Smooth muscle cell (in vitro differentiated cells): ENCODE measurements at regions not wholly inside any gene's neighbourhood (a gene's known extent, or its start where the extent isn't known, plus 50 kb on each side); places are given as distances from the start of the nearest gene placed in this dataset.

Experiments
- DNase-seq: peaks from one replicate; lab custom pipeline; 2025; ENCODE audit not compliant: unreplicated experiment; lab: John Stamatoyannopoulos, UW
- H2AFZ ChIP-seq: fragments of 200-600 bp; sonication (generic); 2 replicates; pipeline ENCODE4 v1.6.0; 2016; ENCODE audit warnings: antibody characterized with exemption, low read depth, mild to moderate bottlenecking
- H3F3A ChIP-seq: fragments of 200-600 bp; sonication (generic); 2 replicates; pipeline ENCODE4 v1.6.0; 2017; ENCODE audit warnings: antibody characterized with exemption, low read depth
- H3K27ac ChIP-seq: fragments of 200-600 bp; sonication (generic); 2 replicates; pipeline ENCODE4 v1.5.1; 2016; ENCODE audit warnings: low read depth, mild to moderate bottlenecking
- H3K27me3 ChIP-seq: fragments of 200-600 bp; sonication (generic); 2 replicates; pipeline ENCODE4 v1.6.1; 2016; ENCODE audit warnings: low read depth, mild to moderate bottlenecking
- H3K36me3 ChIP-seq: fragments of 200-600 bp; sonication (generic); 2 replicates; pipeline ENCODE4 v1.5.1; 2016; ENCODE audit warnings: low read depth
- H3K4me1 ChIP-seq: fragments of 200-600 bp; sonication (generic); 2 replicates; pipeline ENCODE4 v1.5.1; 2016; ENCODE audit warnings: low read depth
- H3K4me2 ChIP-seq: fragments of 200-600 bp; sonication (generic); 2 replicates; pipeline ENCODE4 v1.6.0; 2016; ENCODE audit warnings: mild to moderate bottlenecking
- H3K4me3 ChIP-seq: fragments of 200-600 bp; sonication (generic); 2 replicates; pipeline ENCODE4 v1.5.1; 2016; ENCODE audit warnings: mild to moderate bottlenecking
- H3K79me2 ChIP-seq: fragments of 200-600 bp; sonication (generic); 2 replicates; pipeline ENCODE4 v1.6.0; 2016; ENCODE audit warnings: low read depth, mild to moderate bottlenecking
- H3K9ac ChIP-seq: fragments of 200-600 bp; sonication (generic); 2 replicates; pipeline ENCODE4 v1.6.0; 2016; ENCODE audit warnings: low read depth
- H3K9me3 ChIP-seq: fragments of 200-600 bp; sonication (generic); replicated peaks from 2 replicates; pipeline ENCODE4 v1.5.1; 2016; ENCODE audit warnings: low read depth
- H4K20me1 ChIP-seq: fragments of 200-600 bp; sonication (generic); 2 replicates; pipeline ENCODE4 v1.6.0; 2016; ENCODE audit warnings: low read depth
- WGBS: methylation state at CpG from one replicate; pipeline ENCODE4 v1.1.7; 2016; ENCODE audit warnings: low lambda C conversion rate; 5-methylcytosine and 5-hydroxymethylcytosine counted together
- TF ChIP-seq, protein P1 (sequence below): fragments of 200-600 bp; sonication (generic); IDR thresholded peaks from 2 replicates; pipeline ENCODE4 v1.5.1; 2017; ENCODE audit warnings: borderline replicate concordance, mild to moderate bottlenecking, antibody characterized with exemption; ENCODE audit not compliant: insufficient read depth, poor library complexity, severe bottlenecking

DNA sequence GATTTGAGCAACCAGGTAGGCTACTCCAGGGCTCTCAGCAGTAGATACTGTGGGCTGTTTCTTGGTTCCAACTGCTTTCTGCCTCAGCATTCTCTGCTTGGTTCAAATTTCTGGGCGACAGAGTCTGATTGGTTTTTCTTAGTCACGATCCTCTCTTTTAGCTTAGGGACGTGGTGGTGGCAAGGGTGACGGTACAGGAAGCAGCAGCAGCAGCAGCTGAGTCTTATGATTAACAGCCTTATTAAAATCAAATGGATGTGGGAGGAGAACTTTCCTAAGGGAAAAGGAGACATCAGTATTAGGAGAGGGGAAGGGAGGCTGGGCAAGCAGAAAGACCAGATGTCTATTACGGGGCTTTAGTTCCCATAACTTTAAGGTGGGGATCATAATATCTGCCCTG is 156.5 kb upstream of the PLPP4 start:
- Histone ChIP-seq H4K20me1 (no peaks in the 10 kb centered on the region), H2AFZ (no peak overlapping the region), H3K9ac (no peak overlapping the region), H3K79me2 (no peaks in the 10 kb centered on the region), H3K27me3 (peaks cover 9% of the 10 kb centered on the region), H3K9me3 (no peaks in the 10 kb centered on the region), H3F3A (no peaks in the 10 kb centered on the region), H3K27ac (no peak overlapping the region), H3K36me3 (no peaks in the 10 kb centered on the region), H3K4me2 (no peak overlapping the region), H3K4me1 (no peaks in the 10 kb centered on the region), H3K4me3 (no peak overlapping the region)
- TF ChIP-seq, protein P1, sequence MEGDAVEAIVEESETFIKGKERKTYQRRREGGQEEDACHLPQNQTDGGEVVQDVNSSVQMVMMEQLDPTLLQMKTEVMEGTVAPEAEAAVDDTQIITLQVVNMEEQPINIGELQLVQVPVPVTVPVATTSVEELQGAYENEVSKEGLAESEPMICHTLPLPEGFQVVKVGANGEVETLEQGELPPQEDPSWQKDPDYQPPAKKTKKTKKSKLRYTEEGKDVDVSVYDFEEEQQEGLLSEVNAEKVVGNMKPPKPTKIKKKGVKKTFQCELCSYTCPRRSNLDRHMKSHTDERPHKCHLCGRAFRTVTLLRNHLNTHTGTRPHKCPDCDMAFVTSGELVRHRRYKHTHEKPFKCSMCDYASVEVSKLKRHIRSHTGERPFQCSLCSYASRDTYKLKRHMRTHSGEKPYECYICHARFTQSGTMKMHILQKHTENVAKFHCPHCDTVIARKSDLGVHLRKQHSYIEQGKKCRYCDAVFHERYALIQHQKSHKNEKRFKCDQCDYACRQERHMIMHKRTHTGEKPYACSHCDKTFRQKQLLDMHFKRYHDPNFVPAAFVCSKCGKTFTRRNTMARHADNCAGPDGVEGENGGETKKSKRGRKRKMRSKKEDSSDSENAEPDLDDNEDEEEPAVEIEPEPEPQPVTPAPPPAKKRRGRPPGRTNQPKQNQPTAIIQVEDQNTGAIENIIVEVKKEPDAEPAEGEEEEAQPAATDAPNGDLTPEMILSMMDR, result no peak
- DNase-seq, result no peak
- 85% methylated on average over 5 of the region's 5 CpGs for WGBS

DNA sequence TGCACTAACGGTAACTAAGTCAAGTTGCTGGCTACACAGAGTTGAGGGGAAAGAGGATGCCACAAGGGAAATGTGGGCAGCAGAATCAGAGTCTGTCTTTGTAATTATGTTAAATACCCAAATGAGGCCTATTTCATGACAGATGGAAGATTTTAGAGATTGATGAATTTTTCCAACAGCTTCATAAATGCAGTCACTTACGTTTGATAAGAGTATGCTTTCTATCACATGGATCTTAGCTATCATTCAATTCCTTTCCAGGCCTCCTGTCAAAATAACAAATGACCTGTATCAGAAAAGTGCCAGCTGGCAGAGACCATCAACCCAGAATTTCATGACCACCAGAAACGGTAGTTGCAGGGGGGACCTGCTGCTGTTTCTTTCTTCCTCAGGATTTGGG is 148.4 kb upstream of the PLPP4 start:
- Histone ChIP-seq H2AFZ (no peak overlapping the region), H3F3A (no peaks in the 10 kb centered on the region), H3K9me3 (no peaks in the 10 kb centered on the region), H3K9ac (no peak overlapping the region), H3K36me3 (no peaks in the 10 kb centered on the region), H3K27me3 (peaks cover 5% of the 10 kb centered on the region), H3K4me3 (no peak overlapping the region), H3K4me2 (no peak overlapping the region), H4K20me1 (no peaks in the 10 kb centered on the region), H3K27ac (no peak overlapping the region), H3K4me1 (no peaks in the 10 kb centered on the region), H3K79me2 (no peaks in the 10 kb centered on the region)
- 90% methylated on average over 3 of the region's 3 CpGs for WGBS
- no peak for DNase-seq
- TF ChIP-seq, protein P1, result no peak

DNA sequence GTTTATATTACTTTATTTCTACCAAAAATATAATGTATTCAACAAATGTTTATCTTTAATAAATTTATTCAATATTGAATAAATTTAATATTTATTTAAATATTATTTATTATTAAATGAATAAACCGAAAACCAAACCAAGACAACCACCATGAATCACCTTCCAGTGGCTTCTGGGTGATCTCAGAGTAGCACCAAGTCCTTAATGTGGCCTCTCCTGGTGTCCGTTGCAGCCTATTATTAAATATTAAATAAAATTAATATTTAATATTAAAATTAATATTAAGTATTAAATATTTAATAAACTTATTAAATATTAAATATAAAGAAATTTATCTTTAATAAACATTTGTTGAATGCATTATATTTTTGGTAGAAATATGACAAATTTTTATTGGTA is 143.3 kb upstream of the PLPP4 start:
- Histone ChIP-seq H3F3A (no peaks in the 10 kb centered on the region), H3K4me3 (no peak overlapping the region), H3K27me3 (no peaks in the 10 kb centered on the region), H3K9ac (no peak overlapping the region), H3K4me1 (no peaks in the 10 kb centered on the region), H4K20me1 (no peaks in the 10 kb centered on the region), H3K27ac (no peak overlapping the region), H3K4me2 (no peak overlapping the region), H3K9me3 (no peaks in the 10 kb centered on the region), H2AFZ (no peak overlapping the region), H3K36me3 (no peaks in the 10 kb centered on the region), H3K79me2 (no peaks in the 10 kb centered on the region)
- DNase-seq, result no peak
- 88% methylated on average over 2 of the region's 2 CpGs for WGBS
- TF ChIP-seq, protein P1, result no peak

DNA sequence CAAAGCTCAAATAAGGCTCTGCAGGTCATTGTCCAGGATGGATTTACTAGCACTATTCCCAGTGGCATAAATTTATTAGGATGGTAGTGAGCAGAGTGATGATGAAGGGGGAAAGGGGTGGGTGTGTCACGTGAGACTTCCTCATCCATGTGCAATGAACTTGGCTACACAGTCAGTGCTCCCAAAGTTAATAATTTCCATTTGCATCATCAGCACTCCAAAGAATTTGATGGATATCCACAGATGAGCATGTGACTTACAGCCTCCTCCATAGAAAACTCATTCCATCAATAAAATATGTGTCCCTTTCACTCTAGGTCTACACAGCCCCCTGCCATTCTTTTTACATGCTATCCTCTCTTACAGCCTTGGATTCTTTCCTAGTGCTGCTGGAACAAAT is 142.6 kb upstream of the PLPP4 start:
- no peaks in the 10 kb centered on the region for H4K20me1 ChIP-seq
- no peak for DNase-seq
- no peak overlapping the region for H3K27ac ChIP-seq
- H3K4me3 ChIP-seq, result no peak overlapping the region
- no peaks in the 10 kb centered on the region for H3K27me3 ChIP-seq
- no peak overlapping the region for H2AFZ ChIP-seq
- H3K4me1 ChIP-seq, result no peaks in the 10 kb centered on the region
- TF ChIP-seq, protein P1, result no peak
- no peak overlapping the region for H3K4me2 ChIP-seq
- no peaks in the 10 kb centered on the region for H3K9me3 ChIP-seq
- 90% methylated on average over 1 of the region's 1 CpG for WGBS
- no peaks in the 10 kb centered on the region for H3K79me2 ChIP-seq
- H3K9ac ChIP-seq, result no peak overlapping the region
- H3F3A ChIP-seq, result no peaks in the 10 kb centered on the region
- H3K36me3 ChIP-seq, result no peaks in the 10 kb centered on the region
